ENCODE measurements at regions not wholly inside any gene's neighbourhood (a gene's known extent, or its start where the extent isn't known, plus 50 kb on each side); places are given as distances from the start of the nearest gene placed in this dataset.

DNA sequence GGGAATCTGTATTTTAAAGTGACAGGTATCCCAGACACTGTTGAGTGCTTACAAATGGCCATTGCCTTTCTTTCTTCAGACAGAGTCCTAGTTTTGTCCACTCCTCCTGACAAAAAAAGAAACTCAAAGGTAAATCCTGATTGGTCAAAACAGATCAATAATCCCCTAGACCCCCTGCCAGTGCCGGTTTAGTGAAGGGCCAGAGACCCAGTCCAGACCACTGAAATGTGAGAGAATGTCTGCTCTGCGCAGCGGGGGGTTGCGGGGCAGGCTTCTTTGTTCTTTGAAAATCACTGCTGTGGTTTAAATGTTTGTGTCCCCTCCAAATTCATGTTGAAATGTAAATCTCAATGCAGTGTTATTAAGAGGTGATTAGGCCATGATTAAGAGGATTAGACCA is 177.7 kb upstream of the GPR26 start:
- Histone ChIP-seq H2AFZ (replicated peaks) (no peak overlapping the region), H3K4me2 (peak overlapping the region; percentile 46), H3F3A (ENCODE audit: low read depth) (peaks cover 34% of the 10 kb centered on the region), H3K9ac (no peak overlapping the region), H3K4me1 (peaks cover 57% of the 10 kb centered on the region), H3K4me3 (no peak overlapping the region), H3K27me3 (no peaks in the 10 kb centered on the region), H3K36me3 (no peaks in the 10 kb centered on the region), H3K27ac (peak overlapping the region; percentile 7), H3K9me3 (ENCODE audit: low read depth) (no peaks in the 10 kb centered on the region), H4K20me1 (ENCODE audit: low read depth) (no peaks in the 10 kb centered on the region), H3K79me2 (ENCODE audit: low read depth) (no peaks in the 10 kb centered on the region)
- Mint-ChIP-seq H3K27ac (peak overlapping the region; percentile 31), H3K4me3 (no peak overlapping the region), H3K27me3 (ENCODE audit: insufficient read depth, low read depth) (peaks cover 8% of the 10 kb centered on the region), H3K4me1 (peaks cover 44% of the 10 kb centered on the region), H3K36me3 (no peaks in the 10 kb centered on the region), H3K9me3 (no peaks in the 10 kb centered on the region)
- no peak for TF ChIP-seq CTCF (IDR thresholded peaks at IDR 0.05)
- no peak for TF ChIP-seq EZH2 (IDR thresholded peaks at IDR 0.05)
- TF ChIP-seq EZH2phosphoT487 (IDR thresholded peaks at IDR 0.05) = no peak
- DNase-seq (ENCODE audit: low spot score) = peak; percentile 86

- Histone ChIP-seq H3K79me2 (ENCODE audit: low read depth) (no peaks in the 10 kb centered on the region), H3K4me1 (peaks cover 40% of the 10 kb centered on the region), H2AFZ (replicated peaks) (no peak overlapping the region), H3K4me2 (peak overlapping the region; percentile 53), H3F3A (ENCODE audit: low read depth) (peaks cover 28% of the 10 kb centered on the region), H3K9me3 (ENCODE audit: low read depth) (no peaks in the 10 kb centered on the region), H3K27ac (no peak overlapping the region), H3K36me3 (no peaks in the 10 kb centered on the region), H3K27me3 (no peaks in the 10 kb centered on the region), H3K4me3 (no peak overlapping the region), H4K20me1 (ENCODE audit: low read depth) (no peaks in the 10 kb centered on the region), H3K9ac (no peak overlapping the region)
- TF ChIP-seq EZH2phosphoT487 (IDR thresholded peaks at IDR 0.05) (no peak), EZH2 (IDR thresholded peaks at IDR 0.05) (no peak), CTCF (IDR thresholded peaks at IDR 0.05) (no peak)
- Mint-ChIP-seq H3K9me3 (no peaks in the 10 kb centered on the region), H3K4me1 (peaks cover 51% of the 10 kb centered on the region), H3K27ac (no peak overlapping the region), H3K27me3 (ENCODE audit: insufficient read depth, low read depth) (peaks cover 9% of the 10 kb centered on the region), H3K36me3 (no peaks in the 10 kb centered on the region), H3K4me3 (no peak overlapping the region)
- DNase-seq (ENCODE audit: low spot score) = no peak
These were observed 174.8 kb upstream of the GPR26 start for GRCh38 chr10:123491364-123491763.

GRCh38 chr10:123492016-123492415 is 174.1 kb upstream of the GPR26 start:
- no peak overlapping the region for H3K9ac ChIP-seq
- Mint-ChIP-seq H3K9me3 (no peaks in the 10 kb centered on the region), H3K36me3 (no peaks in the 10 kb centered on the region), H3K27me3 (ENCODE audit: insufficient read depth, low read depth) (peaks cover 11% of the 10 kb centered on the region), H3K27ac (no peak overlapping the region), H3K4me1 (peaks cover 54% of the 10 kb centered on the region), H3K4me3 (no peak overlapping the region)
- peaks cover 24% of the 10 kb centered on the region for H3F3A ChIP-seq (ENCODE audit: low read depth)
- no peak overlapping the region for H3K4me3 ChIP-seq
- no peak overlapping the region for H2AFZ ChIP-seq (replicated peaks)
- H4K20me1 ChIP-seq (ENCODE audit: low read depth) = no peaks in the 10 kb centered on the region
- H3K79me2 ChIP-seq (ENCODE audit: low read depth) = no peaks in the 10 kb centered on the region
- DNase-seq (ENCODE audit: low spot score) = no peak
- no peak overlapping the region for H3K27ac ChIP-seq
- no peaks in the 10 kb centered on the region for H3K27me3 ChIP-seq
- H3K36me3 ChIP-seq = no peaks in the 10 kb centered on the region
- TF ChIP-seq EZH2 (IDR thresholded peaks at IDR 0.05) (no peak), CTCF (IDR thresholded peaks at IDR 0.05) (no peak), EZH2phosphoT487 (IDR thresholded peaks at IDR 0.05) (no peak)
- peaks cover 41% of the 10 kb centered on the region for H3K4me1 ChIP-seq
- no peaks in the 10 kb centered on the region for H3K9me3 ChIP-seq (ENCODE audit: low read depth)
- H3K4me2 ChIP-seq = peak overlapping the region; percentile 53

Data from neural progenitor cell (in vitro differentiated cells).